Thoracic aorta (tissue), 2 donors: ENCODE measurements at regions not wholly inside any gene's neighbourhood (a gene's known extent, or its start where the extent isn't known, plus 50 kb on each side); places are given as distances from the start of the nearest gene placed in this dataset.
A peak's percentile ranks its signal among the peaks of the same experiment; 100 is the strongest.

ENCODE experiments used
- ATAC-seq: fragments of 150-250 bp; one replicate; pipeline ENCODE4 v1.8.0; 2017; ENCODE audit warnings: low read depth; ENCODE audit not compliant: insufficient number of reproducible peaks, low FRiP score
- DNase-seq: peaks from one replicate; pipeline ENCODE4 v3.0.0-alpha.2; 2020; ENCODE audit warnings: low spot score
- H3K27ac ChIP-seq, 2 donors: fragments of 200-600 bp; sonication (generic); 1 replicate in 1 of 2; 2 replicates in 1 of 2; pipeline ENCODE4 v1.5.1; 2016; ENCODE audit warnings: mild to moderate bottlenecking in 2 of 2, moderate library complexity in 2 of 2
- H3K27me3 ChIP-seq: fragments of 200-600 bp; sonication (generic); replicated peaks from 2 replicates; pipeline ENCODE4 v1.6.0; 2016; ENCODE audit warnings: mild to moderate bottlenecking; ENCODE audit not compliant: insufficient read depth
- H3K36me3 ChIP-seq: fragments of 200-600 bp; sonication (generic); one replicate; pipeline ENCODE4 v1.5.1; 2016
- H3K4me1 ChIP-seq, 2 donors: fragments of 200-600 bp; sonication (generic); 1 replicate in 1 of 2; 2 replicates in 1 of 2; pipeline versions ENCODE4 v1.5.1 to v1.6.0; 2016; ENCODE audit warnings: low read depth in 2 of 2, mild to moderate bottlenecking in 1 of 2; ENCODE audit not compliant: control insufficient read depth in 1 of 2
- H3K4me3 ChIP-seq: fragments of 200-600 bp; sonication (generic); 2 replicates; pipeline ENCODE4 v1.5.1; 2016; ENCODE audit warnings: mild to moderate bottlenecking
- H3K9me3 ChIP-seq: fragments of 200-600 bp; sonication (generic); 2 replicates; pipeline ENCODE4 v1.5.1; 2016
- TF ChIP-seq, protein P1 (sequence below): fragments of 200-600 bp; sonication (generic); IDR thresholded peaks from one replicate; pipeline ENCODE4 v1.5.1; 2019; ENCODE audit warnings: antibody characterized with exemption

DNA sequence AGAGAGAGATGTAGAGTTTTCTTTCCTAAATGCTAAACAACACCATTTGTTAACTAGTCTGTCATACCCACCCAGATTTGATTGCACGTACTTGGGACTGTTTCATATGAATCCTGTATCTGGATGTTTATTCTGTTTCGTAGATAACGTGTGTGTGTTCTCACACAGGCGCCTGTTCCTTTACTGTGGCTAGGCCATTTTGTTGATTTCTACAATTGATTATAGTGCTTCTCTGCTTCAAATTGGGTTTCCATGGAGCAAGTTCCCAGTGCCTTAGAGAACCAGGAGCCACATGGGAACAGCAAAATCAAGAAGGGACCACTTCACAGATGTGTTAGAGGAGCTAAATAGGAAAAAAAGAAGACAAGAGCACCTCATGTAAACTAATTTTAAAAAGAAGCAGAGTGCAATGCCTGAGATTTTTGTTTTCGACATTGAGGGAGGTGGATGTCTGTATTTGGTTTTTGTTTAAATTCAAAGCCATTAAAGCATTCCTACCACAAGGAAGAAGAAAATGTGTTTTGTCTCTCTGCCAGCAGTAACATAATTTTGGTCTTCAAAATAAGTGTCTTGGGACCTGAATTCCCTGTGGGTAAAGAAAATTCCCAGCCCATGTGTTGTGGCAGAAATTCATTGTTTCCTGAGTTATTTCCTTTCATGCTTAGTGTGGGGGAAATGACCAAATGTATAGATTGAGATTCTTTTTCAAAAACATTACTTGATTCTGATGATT is 424.0 kb upstream of the C2CD4B start:
- Histone ChIP-seq H3K27me3 (no peaks in the 10 kb centered on the region), H3K4me3 (no peak overlapping the region), H3K4me1 (peaks cover 36 to 76% of the 10 kb centered on the region in 2 donors), H3K9me3 (no peaks in the 10 kb centered on the region), H3K36me3 (no peaks in the 10 kb centered on the region), H3K27ac (peak overlapping the region; percentile 7 to 41)
- no peak for DNase-seq
- ATAC-seq: no peak
- TF ChIP-seq, protein P1, sequence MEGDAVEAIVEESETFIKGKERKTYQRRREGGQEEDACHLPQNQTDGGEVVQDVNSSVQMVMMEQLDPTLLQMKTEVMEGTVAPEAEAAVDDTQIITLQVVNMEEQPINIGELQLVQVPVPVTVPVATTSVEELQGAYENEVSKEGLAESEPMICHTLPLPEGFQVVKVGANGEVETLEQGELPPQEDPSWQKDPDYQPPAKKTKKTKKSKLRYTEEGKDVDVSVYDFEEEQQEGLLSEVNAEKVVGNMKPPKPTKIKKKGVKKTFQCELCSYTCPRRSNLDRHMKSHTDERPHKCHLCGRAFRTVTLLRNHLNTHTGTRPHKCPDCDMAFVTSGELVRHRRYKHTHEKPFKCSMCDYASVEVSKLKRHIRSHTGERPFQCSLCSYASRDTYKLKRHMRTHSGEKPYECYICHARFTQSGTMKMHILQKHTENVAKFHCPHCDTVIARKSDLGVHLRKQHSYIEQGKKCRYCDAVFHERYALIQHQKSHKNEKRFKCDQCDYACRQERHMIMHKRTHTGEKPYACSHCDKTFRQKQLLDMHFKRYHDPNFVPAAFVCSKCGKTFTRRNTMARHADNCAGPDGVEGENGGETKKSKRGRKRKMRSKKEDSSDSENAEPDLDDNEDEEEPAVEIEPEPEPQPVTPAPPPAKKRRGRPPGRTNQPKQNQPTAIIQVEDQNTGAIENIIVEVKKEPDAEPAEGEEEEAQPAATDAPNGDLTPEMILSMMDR: no peak

DNA sequence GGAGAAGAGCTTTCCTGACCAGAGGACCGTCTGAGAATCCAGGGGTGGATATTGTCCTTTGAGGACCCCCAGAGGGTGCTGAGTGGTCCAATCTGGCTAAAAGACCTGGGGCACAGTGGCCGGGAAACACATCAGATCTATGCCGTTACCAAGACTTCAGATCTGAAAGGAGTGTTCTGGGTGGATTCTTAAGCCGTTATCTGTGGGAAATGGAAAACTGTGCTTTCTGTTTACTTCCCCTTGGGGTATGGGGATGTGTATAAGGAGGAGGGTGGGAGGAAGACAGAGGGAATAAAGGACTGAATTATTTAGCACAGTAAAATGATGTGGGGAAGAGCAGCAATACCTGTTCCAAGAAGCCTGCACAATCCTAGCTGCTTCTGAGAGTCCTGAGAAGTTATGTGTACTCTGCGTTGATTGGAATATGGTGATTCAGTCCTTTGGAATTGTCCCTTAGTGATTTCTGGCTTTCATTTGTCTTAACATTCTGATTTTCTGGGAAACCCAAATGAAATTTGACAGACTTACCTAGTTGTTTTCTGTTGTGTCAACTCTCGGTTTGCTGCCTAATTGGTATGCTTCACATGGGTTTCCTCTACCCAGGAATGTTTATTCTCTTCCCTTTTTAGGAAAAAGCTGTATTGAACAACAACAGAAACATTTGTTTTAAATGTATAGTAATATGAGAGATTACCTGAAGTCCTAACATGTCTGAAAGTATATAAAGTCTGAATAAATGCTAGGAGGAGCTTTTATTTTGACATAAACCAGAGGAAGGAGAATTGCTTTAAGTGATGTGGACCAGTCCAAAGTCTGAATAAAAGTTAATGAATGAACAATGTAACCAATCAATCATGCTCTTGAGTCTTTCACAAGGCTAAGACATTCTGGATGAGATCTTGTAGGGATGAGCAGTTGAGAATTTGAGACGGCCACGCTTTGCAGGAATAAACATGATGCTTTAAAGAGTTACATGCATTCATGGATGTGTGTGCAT is 427.1 kb upstream of the C2CD4B start:
- peak overlapping the region; percentile 72 to 74 for H3K27ac ChIP-seq

DNA sequence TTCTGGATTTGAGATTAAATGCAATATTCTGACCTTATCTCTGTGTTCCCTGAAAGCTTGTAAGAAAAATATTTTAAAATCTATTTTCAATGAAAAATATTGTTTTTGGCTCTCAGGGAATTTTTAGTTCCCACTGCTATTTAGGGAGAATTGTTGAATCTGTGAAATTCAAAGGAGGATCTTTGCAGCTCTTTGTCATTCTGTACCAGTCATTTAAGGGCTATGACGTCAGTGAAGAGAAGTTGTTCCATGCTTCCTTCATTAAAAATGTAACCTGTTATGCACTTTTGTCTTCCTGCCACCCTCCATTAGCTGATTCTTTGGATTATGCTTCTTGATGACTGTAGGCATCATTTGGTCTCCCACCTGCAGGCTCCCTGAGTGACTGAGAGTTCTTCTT is 427.8 kb upstream of the C2CD4B start:
- TF ChIP-seq, protein P1: no peak
- no peaks in the 10 kb centered on the region for H3K36me3 ChIP-seq
- DNase-seq: no peak
- ATAC-seq: peak; percentile 59
- no peaks in the 10 kb centered on the region for H3K9me3 ChIP-seq
- peak overlapping the region; percentile 72 to 74 for H3K27ac ChIP-seq
- H3K4me3 ChIP-seq: peak overlapping the region; percentile 50
- H3K27me3 ChIP-seq: no peaks in the 10 kb centered on the region
- H3K4me1 ChIP-seq: peaks cover 22 to 67% of the 10 kb centered on the region in 2 donors

More for the DNA sequence above, 427.1 kb upstream of the C2CD4B start:
- peaks cover 22 to 59% of the 10 kb centered on the region in 2 donors for H3K4me1 ChIP-seq
- peak; percentile 69 for ATAC-seq
- peak overlapping the region; percentile 50 for H3K4me3 ChIP-seq
- H3K36me3 ChIP-seq: no peaks in the 10 kb centered on the region
- H3K9me3 ChIP-seq: no peaks in the 10 kb centered on the region
- TF ChIP-seq, protein P1: no peak
- no peak for DNase-seq
- no peaks in the 10 kb centered on the region for H3K27me3 ChIP-seq

DNA sequence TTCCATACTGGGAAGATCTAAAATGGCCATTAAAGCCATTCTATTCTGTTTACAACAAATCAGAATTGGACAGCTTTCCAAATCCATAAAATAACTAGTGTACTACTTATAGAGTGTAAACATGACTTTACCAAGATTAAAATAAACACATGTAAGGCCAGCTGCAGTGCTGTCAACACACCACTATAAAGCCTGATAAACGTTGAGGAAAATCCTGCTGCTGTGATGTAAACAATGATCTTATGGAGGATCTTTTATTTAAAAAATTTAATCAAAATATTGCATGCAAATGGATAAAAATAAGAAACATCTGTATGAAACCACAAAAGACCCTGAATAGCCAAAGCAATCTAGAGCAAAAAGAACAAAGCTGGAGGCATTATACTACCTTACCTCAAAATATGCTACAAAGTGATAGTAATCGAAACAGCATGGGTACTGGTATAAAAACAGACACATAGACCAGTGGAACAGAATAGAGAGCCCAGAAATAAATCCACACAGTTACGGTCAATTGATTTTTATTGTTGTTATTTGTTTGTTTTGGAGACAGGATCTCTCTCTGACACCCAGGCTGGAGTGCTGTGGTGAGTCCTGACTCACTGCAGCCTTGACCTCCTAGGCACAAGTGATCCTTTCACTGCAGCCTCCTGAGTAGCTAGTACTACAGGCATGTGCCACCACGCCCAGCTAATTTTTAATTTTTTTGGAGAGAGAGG is 428.8 kb upstream of the C2CD4B start:
- H3K4me3 ChIP-seq: no peak overlapping the region
- H3K36me3 ChIP-seq: no peaks in the 10 kb centered on the region
- H3K27me3 ChIP-seq: no peaks in the 10 kb centered on the region
- ATAC-seq: no peak
- H3K27ac ChIP-seq: peak overlapping the region in 1 of 2 donors; percentile 72
- no peaks in the 10 kb centered on the region for H3K9me3 ChIP-seq
- DNase-seq: no peak
- H3K4me1 ChIP-seq: peaks cover 22 to 73% of the 10 kb centered on the region in 2 donors
- TF ChIP-seq, protein P1: no peak
